Smooth muscle cell (in vitro differentiated cells): ENCODE measurements at regions not wholly inside any gene's neighbourhood (a gene's known extent, or its start where the extent isn't known, plus 50 kb on each side); places are given as distances from the start of the nearest gene placed in this dataset.

Source experiments
- DNase-seq: peaks from one replicate; lab custom pipeline; 2025; ENCODE audit not compliant: unreplicated experiment; lab: John Stamatoyannopoulos, UW
- H2AFZ ChIP-seq: fragments of 200-600 bp; sonication (generic); 2 replicates; pipeline ENCODE4 v1.6.0; 2016; ENCODE audit warnings: antibody characterized with exemption, low read depth, mild to moderate bottlenecking
- H3F3A ChIP-seq: fragments of 200-600 bp; sonication (generic); 2 replicates; pipeline ENCODE4 v1.6.0; 2017; ENCODE audit warnings: antibody characterized with exemption, low read depth
- H3K27ac ChIP-seq: fragments of 200-600 bp; sonication (generic); 2 replicates; pipeline ENCODE4 v1.5.1; 2016; ENCODE audit warnings: low read depth, mild to moderate bottlenecking
- H3K27me3 ChIP-seq: fragments of 200-600 bp; sonication (generic); 2 replicates; pipeline ENCODE4 v1.6.1; 2016; ENCODE audit warnings: low read depth, mild to moderate bottlenecking
- H3K36me3 ChIP-seq: fragments of 200-600 bp; sonication (generic); 2 replicates; pipeline ENCODE4 v1.5.1; 2016; ENCODE audit warnings: low read depth
- H3K4me1 ChIP-seq: fragments of 200-600 bp; sonication (generic); 2 replicates; pipeline ENCODE4 v1.5.1; 2016; ENCODE audit warnings: low read depth
- H3K4me2 ChIP-seq: fragments of 200-600 bp; sonication (generic); 2 replicates; pipeline ENCODE4 v1.6.0; 2016; ENCODE audit warnings: mild to moderate bottlenecking
- H3K4me3 ChIP-seq: fragments of 200-600 bp; sonication (generic); 2 replicates; pipeline ENCODE4 v1.5.1; 2016; ENCODE audit warnings: mild to moderate bottlenecking
- H3K79me2 ChIP-seq: fragments of 200-600 bp; sonication (generic); 2 replicates; pipeline ENCODE4 v1.6.0; 2016; ENCODE audit warnings: low read depth, mild to moderate bottlenecking
- H3K9ac ChIP-seq: fragments of 200-600 bp; sonication (generic); 2 replicates; pipeline ENCODE4 v1.6.0; 2016; ENCODE audit warnings: low read depth
- H3K9me3 ChIP-seq: fragments of 200-600 bp; sonication (generic); replicated peaks from 2 replicates; pipeline ENCODE4 v1.5.1; 2016; ENCODE audit warnings: low read depth
- H4K20me1 ChIP-seq: fragments of 200-600 bp; sonication (generic); 2 replicates; pipeline ENCODE4 v1.6.0; 2016; ENCODE audit warnings: low read depth
- CTCF ChIP-seq: fragments of 200-600 bp; sonication (generic); IDR thresholded peaks from 2 replicates; pipeline ENCODE4 v1.5.1; 2017; ENCODE audit warnings: borderline replicate concordance, mild to moderate bottlenecking, antibody characterized with exemption; ENCODE audit not compliant: insufficient read depth, poor library complexity, severe bottlenecking
- WGBS: methylation state at CpG from one replicate; pipeline ENCODE4 v1.1.7; 2016; ENCODE audit warnings: low lambda C conversion rate; 5-methylcytosine and 5-hydroxymethylcytosine counted together

- no peak for TF ChIP-seq CTCF
- no peaks in the 10 kb centered on the region for H4K20me1 ChIP-seq
- peak overlapping the region; percentile 18 for H2AFZ ChIP-seq
- 89% methylated on average over 9 of the region's 9 CpGs for WGBS
- no peak overlapping the region for H3K27ac ChIP-seq
- no peaks in the 10 kb centered on the region for H3K36me3 ChIP-seq
- no peak for DNase-seq
- H3K27me3 ChIP-seq, result no peaks in the 10 kb centered on the region
- peaks cover 27% of the 10 kb centered on the region for H3F3A ChIP-seq
- H3K4me3 ChIP-seq, result no peak overlapping the region
- H3K9ac ChIP-seq, result no peak overlapping the region
- no peaks in the 10 kb centered on the region for H3K79me2 ChIP-seq
- H3K4me2 ChIP-seq, result no peak overlapping the region
- H3K4me1 ChIP-seq, result peaks cover 8% of the 10 kb centered on the region
- no peaks in the 10 kb centered on the region for H3K9me3 ChIP-seq
Measured at GRCh38 chr10:4076983-4077382, 292.0 kb upstream of the KLF6 start.

DNA sequence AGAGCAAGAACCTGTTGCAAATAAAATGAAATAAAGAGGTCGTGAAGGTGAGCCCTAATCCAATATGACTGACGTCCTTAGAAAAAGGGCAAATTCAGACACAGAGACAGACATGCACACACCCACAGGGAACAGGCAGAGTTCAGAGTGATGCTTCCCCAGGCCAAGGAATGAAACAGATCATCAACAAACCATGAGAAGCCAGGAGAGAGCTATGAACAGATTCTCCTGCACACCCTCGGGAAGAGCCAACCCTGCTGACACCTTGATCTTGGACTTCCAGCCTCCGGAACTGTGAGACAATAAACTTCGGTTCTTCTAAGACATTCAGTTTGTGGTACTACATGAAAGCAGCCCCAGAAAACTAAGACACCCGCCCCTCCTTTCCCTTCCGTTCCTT is 290.4 kb upstream of the KLF6 start:
- no peaks in the 10 kb centered on the region for H4K20me1 ChIP-seq
- peak overlapping the region; percentile 76 for H3K27ac ChIP-seq
- H2AFZ ChIP-seq, result no peak overlapping the region
- H3K4me2 ChIP-seq, result peak overlapping the region; percentile 60
- WGBS, result 90% methylated on average over 7 of the region's 7 CpGs
- no peak for DNase-seq
- H3K4me1 ChIP-seq, result peaks cover 8% of the 10 kb centered on the region
- no peak overlapping the region for H3K9ac ChIP-seq
- H3F3A ChIP-seq, result peaks cover 28% of the 10 kb centered on the region
- no peaks in the 10 kb centered on the region for H3K36me3 ChIP-seq
- no peaks in the 10 kb centered on the region for H3K79me2 ChIP-seq
- TF ChIP-seq CTCF, result no peak
- no peaks in the 10 kb centered on the region for H3K27me3 ChIP-seq
- no peak overlapping the region for H3K4me3 ChIP-seq
- no peaks in the 10 kb centered on the region for H3K9me3 ChIP-seq

DNA sequence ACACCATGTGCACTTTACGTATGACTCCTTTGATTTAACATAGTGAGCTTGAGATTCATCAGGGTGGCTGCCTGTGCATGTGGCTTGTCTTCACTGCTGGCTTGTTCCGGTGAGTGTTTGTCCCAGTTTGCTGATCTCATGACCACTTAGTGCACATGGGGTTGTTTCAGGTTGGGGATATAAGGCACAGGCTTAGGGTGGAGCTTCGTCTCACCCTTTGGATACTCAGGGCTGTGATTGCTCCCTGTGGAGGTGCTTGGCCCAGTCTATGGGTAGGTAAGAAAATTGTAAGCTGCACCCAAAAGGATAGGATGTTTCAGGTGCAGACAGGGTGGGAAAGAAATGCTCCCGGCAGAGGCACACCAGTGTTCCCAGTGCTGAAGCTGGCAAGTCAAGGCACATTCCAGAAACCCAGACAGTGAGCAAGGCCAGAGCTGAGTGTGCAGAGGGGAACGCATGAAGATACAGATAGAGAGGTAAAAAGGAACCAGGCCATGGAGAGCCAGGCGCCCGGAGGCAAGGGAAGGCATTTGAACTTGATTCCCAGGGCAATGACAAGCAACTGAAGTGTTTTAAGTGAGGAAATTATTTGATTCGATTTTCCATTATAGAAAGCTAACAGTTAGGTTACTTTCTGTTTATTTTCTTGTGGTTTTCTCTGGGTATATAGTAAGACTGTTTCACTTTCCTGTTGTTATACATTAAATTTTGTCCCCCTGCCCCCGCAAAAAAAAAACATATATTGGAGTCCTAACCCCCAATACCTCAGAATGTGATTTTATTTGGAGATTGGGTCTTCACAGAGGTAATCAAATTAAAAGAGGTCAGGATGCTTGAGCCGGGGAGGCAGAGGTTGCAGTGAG is 289.8 kb upstream of the KLF6 start:
- H2AFZ ChIP-seq, result peak overlapping the region; percentile 37
- no peaks in the 10 kb centered on the region for H3K79me2 ChIP-seq
- H3K27me3 ChIP-seq, result no peaks in the 10 kb centered on the region
- no peaks in the 10 kb centered on the region for H4K20me1 ChIP-seq
- no peak overlapping the region for H3K4me3 ChIP-seq
- no peak for DNase-seq
- TF ChIP-seq CTCF, result no peak
- peak overlapping the region; percentile 60 for H3K4me2 ChIP-seq
- no peaks in the 10 kb centered on the region for H3K9me3 ChIP-seq
- WGBS, result 42% methylated on average over 10 of the region's 10 CpGs
- no peaks in the 10 kb centered on the region for H3K36me3 ChIP-seq
- H3K9ac ChIP-seq, result no peak overlapping the region
- H3K27ac ChIP-seq, result peak overlapping the region; percentile 76
- peaks cover 34% of the 10 kb centered on the region for H3F3A ChIP-seq
- peaks cover 8% of the 10 kb centered on the region for H3K4me1 ChIP-seq

DNA sequence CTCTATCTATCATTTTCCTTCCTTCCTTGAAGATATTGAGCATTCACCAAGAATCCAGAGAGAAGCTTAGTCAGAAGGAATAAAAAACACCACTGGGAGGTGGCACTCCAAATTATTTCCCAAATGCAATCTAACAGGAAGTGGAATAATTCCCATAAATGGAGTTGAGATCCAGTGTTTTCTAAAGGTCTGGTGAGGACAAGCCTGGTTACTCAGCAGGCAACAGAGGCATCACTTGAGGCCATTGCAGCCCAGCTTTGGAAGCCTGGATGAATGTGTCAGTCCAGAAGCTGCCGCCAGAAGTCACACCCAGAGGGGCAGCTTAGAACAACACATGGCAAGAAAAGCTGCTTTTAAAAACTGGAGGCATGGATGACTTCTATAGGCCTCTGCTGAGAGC is 288.9 kb upstream of the KLF6 start:
- H3K4me2 ChIP-seq, result peak overlapping the region; percentile 60
- H3K36me3 ChIP-seq, result no peaks in the 10 kb centered on the region
- peaks cover 40% of the 10 kb centered on the region for H3F3A ChIP-seq
- H2AFZ ChIP-seq, result no peak overlapping the region
- peak overlapping the region; percentile 76 for H3K27ac ChIP-seq
- no peak for TF ChIP-seq CTCF
- peaks cover 8% of the 10 kb centered on the region for H3K4me1 ChIP-seq
- no peak overlapping the region for H3K4me3 ChIP-seq
- H3K27me3 ChIP-seq, result no peaks in the 10 kb centered on the region
- H3K9me3 ChIP-seq, result no peaks in the 10 kb centered on the region
- DNase-seq, result no peak
- no peaks in the 10 kb centered on the region for H3K79me2 ChIP-seq
- H4K20me1 ChIP-seq, result no peaks in the 10 kb centered on the region
- WGBS, result 21% methylated on average over 1 of the region's 1 CpG
- no peak overlapping the region for H3K9ac ChIP-seq
